Smooth muscle cell (in vitro differentiated cells): ENCODE measurements at regions not wholly inside any gene's neighbourhood (a gene's known extent, or its start where the extent isn't known, plus 50 kb on each side); places are given as distances from the start of the nearest gene placed in this dataset.

Source experiments
- DNase-seq: peaks from one replicate; lab custom pipeline; 2025; ENCODE audit not compliant: unreplicated experiment; lab: John Stamatoyannopoulos, UW
- H2AFZ ChIP-seq: fragments of 200-600 bp; sonication (generic); 2 replicates; pipeline ENCODE4 v1.6.0; 2016; ENCODE audit warnings: antibody characterized with exemption, low read depth, mild to moderate bottlenecking
- H3F3A ChIP-seq: fragments of 200-600 bp; sonication (generic); 2 replicates; pipeline ENCODE4 v1.6.0; 2017; ENCODE audit warnings: antibody characterized with exemption, low read depth
- H3K27ac ChIP-seq: fragments of 200-600 bp; sonication (generic); 2 replicates; pipeline ENCODE4 v1.5.1; 2016; ENCODE audit warnings: low read depth, mild to moderate bottlenecking
- H3K27me3 ChIP-seq: fragments of 200-600 bp; sonication (generic); 2 replicates; pipeline ENCODE4 v1.6.1; 2016; ENCODE audit warnings: low read depth, mild to moderate bottlenecking
- H3K36me3 ChIP-seq: fragments of 200-600 bp; sonication (generic); 2 replicates; pipeline ENCODE4 v1.5.1; 2016; ENCODE audit warnings: low read depth
- H3K4me1 ChIP-seq: fragments of 200-600 bp; sonication (generic); 2 replicates; pipeline ENCODE4 v1.5.1; 2016; ENCODE audit warnings: low read depth
- H3K4me2 ChIP-seq: fragments of 200-600 bp; sonication (generic); 2 replicates; pipeline ENCODE4 v1.6.0; 2016; ENCODE audit warnings: mild to moderate bottlenecking
- H3K4me3 ChIP-seq: fragments of 200-600 bp; sonication (generic); 2 replicates; pipeline ENCODE4 v1.5.1; 2016; ENCODE audit warnings: mild to moderate bottlenecking
- H3K79me2 ChIP-seq: fragments of 200-600 bp; sonication (generic); 2 replicates; pipeline ENCODE4 v1.6.0; 2016; ENCODE audit warnings: low read depth, mild to moderate bottlenecking
- H3K9ac ChIP-seq: fragments of 200-600 bp; sonication (generic); 2 replicates; pipeline ENCODE4 v1.6.0; 2016; ENCODE audit warnings: low read depth
- H3K9me3 ChIP-seq: fragments of 200-600 bp; sonication (generic); replicated peaks from 2 replicates; pipeline ENCODE4 v1.5.1; 2016; ENCODE audit warnings: low read depth
- H4K20me1 ChIP-seq: fragments of 200-600 bp; sonication (generic); 2 replicates; pipeline ENCODE4 v1.6.0; 2016; ENCODE audit warnings: low read depth
- CTCF ChIP-seq: fragments of 200-600 bp; sonication (generic); IDR thresholded peaks from 2 replicates; pipeline ENCODE4 v1.5.1; 2017; ENCODE audit warnings: borderline replicate concordance, mild to moderate bottlenecking, antibody characterized with exemption; ENCODE audit not compliant: insufficient read depth, poor library complexity, severe bottlenecking
- WGBS: methylation state at CpG from one replicate; pipeline ENCODE4 v1.1.7; 2016; ENCODE audit warnings: low lambda C conversion rate; 5-methylcytosine and 5-hydroxymethylcytosine counted together

GRCh38 chr2:39521876-39522517, 84.9 kb upstream of the MAP4K3 start:
- H3K9me3 ChIP-seq: no peaks in the 10 kb centered on the region
- no peak for DNase-seq
- WGBS: 72% methylated on average over 4 of the region's 4 CpGs

GRCh38 chr2:39522518-39522877, 85.4 kb upstream of the MAP4K3 start:
- no peaks in the 10 kb centered on the region for H3K9me3 ChIP-seq
- WGBS: 100% methylated on average over 2 of the region's 2 CpGs
- no peak overlapping the region for H3K9ac ChIP-seq
- H3F3A ChIP-seq: peaks cover 14% of the 10 kb centered on the region
- H3K4me1 ChIP-seq: peaks cover 15% of the 10 kb centered on the region
- H4K20me1 ChIP-seq: no peaks in the 10 kb centered on the region
- H3K27ac ChIP-seq: no peak overlapping the region
- H3K36me3 ChIP-seq: no peaks in the 10 kb centered on the region
- no peak overlapping the region for H3K4me2 ChIP-seq
- DNase-seq: no peak
- TF ChIP-seq CTCF: no peak
- no peak overlapping the region for H3K4me3 ChIP-seq
- no peaks in the 10 kb centered on the region for H3K27me3 ChIP-seq
- no peak overlapping the region for H2AFZ ChIP-seq
- no peaks in the 10 kb centered on the region for H3K79me2 ChIP-seq

More at GRCh38 chr2:39521876-39522517, 84.9 kb upstream of the MAP4K3 start:
- H3K27ac ChIP-seq: no peak overlapping the region
- H2AFZ ChIP-seq: no peak overlapping the region
- H3K36me3 ChIP-seq: no peaks in the 10 kb centered on the region
- H3K4me1 ChIP-seq: peaks cover 16% of the 10 kb centered on the region
- peaks cover 18% of the 10 kb centered on the region for H3F3A ChIP-seq
- no peak overlapping the region for H3K4me2 ChIP-seq
- no peak overlapping the region for H3K9ac ChIP-seq
- H3K79me2 ChIP-seq: no peaks in the 10 kb centered on the region
- H4K20me1 ChIP-seq: no peaks in the 10 kb centered on the region
- no peak overlapping the region for H3K4me3 ChIP-seq
- no peaks in the 10 kb centered on the region for H3K27me3 ChIP-seq
- TF ChIP-seq CTCF: no peak

- H3K9ac ChIP-seq: no peak overlapping the region
- no peaks in the 10 kb centered on the region for H3K27me3 ChIP-seq
- no peaks in the 10 kb centered on the region for H3K79me2 ChIP-seq
- peaks cover 14% of the 10 kb centered on the region for H3F3A ChIP-seq
- no peak for TF ChIP-seq CTCF
- peak overlapping the region; percentile 78 for H3K27ac ChIP-seq
- no peak overlapping the region for H3K4me3 ChIP-seq
- no peak for DNase-seq
- WGBS: 43% methylated on average over 2 of the region's 2 CpGs
- peaks cover 15% of the 10 kb centered on the region for H3K4me1 ChIP-seq
- no peaks in the 10 kb centered on the region for H3K36me3 ChIP-seq
- no peak overlapping the region for H2AFZ ChIP-seq
- peak overlapping the region; percentile 71 for H3K4me2 ChIP-seq
- no peaks in the 10 kb centered on the region for H4K20me1 ChIP-seq
- H3K9me3 ChIP-seq: no peaks in the 10 kb centered on the region
These were observed 86.4 kb upstream of the MAP4K3 start for GRCh38 chr2:39523308-39524044.
